SU-DHL-6 (cell line): ENCODE measurements at regions not wholly inside any gene's neighbourhood (a gene's known extent, or its start where the extent isn't known, plus 50 kb on each side); places are given as distances from the start of the nearest gene placed in this dataset.

Experiments used
- CTCF ChIP-seq: fragments of 200-600 bp; sonication (generic); IDR thresholded peaks from one replicate; pipeline ENCODE4 v1.5.1; 2017; ENCODE audit warnings: antibody characterized with exemption, mild to moderate bottlenecking, low read length, moderate library complexity; ENCODE audit not compliant: insufficient read depth, poor library complexity, severe bottlenecking
- EZH2phosphoT487 ChIP-seq: fragments of 200-600 bp; sonication (generic), shearing (Covaris generic); conservative IDR thresholded peaks from 2 replicates; pipeline ENCODE4 v1.6.1; 2018; ENCODE audit warnings: mild to moderate bottlenecking, antibody characterized with exemption, low read length, moderate library complexity, mixed read lengths

- no peak for TF ChIP-seq CTCF
- no peak for TF ChIP-seq EZH2phosphoT487
Observed at GRCh38 chr13:99903140-99903539, 68.4 kb downstream of the ZIC5 start.
